HepG2 (cell line): ENCODE measurements at regions not wholly inside any gene's neighbourhood (a gene's known extent, or its start where the extent isn't known, plus 50 kb on each side); places are given as distances from the start of the nearest gene placed in this dataset.

Experiments used
- CBX5 ChIP-seq: sonication (generic); formaldehyde crosslinking; IDR thresholded peaks from 2 replicates; pipeline ENCODE4 v1.4.0; 2020; ENCODE audit warnings: missing genetic modification reagents, borderline replicate concordance
- CREB1 ChIP-seq, 2 experiments: fragments of 450-650 bp in 1 of 2; IDR thresholded peaks; 2 replicates each; pipeline ENCODE4 v1.6.1; 2016 to 2017; ENCODE audit warnings: control low read depth in 1 of 2, mild to moderate bottlenecking in 1 of 2, missing compliant biosample characterization in 1 of 2, missing genetic modification characterization in 1 of 2
- HNRNPK ChIP-seq: fragments of 200-400 bp; formaldehyde crosslinking; IDR thresholded peaks from 2 replicates; pipeline ENCODE4 v1.6.1; 2018; ENCODE audit warnings: low read length, low read depth, moderate library complexity, mild to moderate bottlenecking; ENCODE audit not compliant: poor library complexity, severe bottlenecking
- HOMEZ ChIP-seq: IDR thresholded peaks from 2 replicates; pipeline ENCODE4 v1.6.1; 2016; ENCODE audit warnings: low read depth
- MED8 ChIP-seq: sonication (generic); formaldehyde crosslinking; IDR thresholded peaks from 2 replicates; pipeline ENCODE4 v1.8.1; 2023; ENCODE audit warnings: mild to moderate bottlenecking, missing genetic modification reagents; ENCODE audit not compliant: insufficient replicate concordance
- PREB ChIP-seq: sonication (generic); formaldehyde crosslinking; IDR thresholded peaks from 2 replicates; pipeline ENCODE4 v1.4.0; 2020; ENCODE audit warnings: missing genetic modification reagents
- SIN3A ChIP-seq: IDR thresholded peaks from 2 replicates; pipeline ENCODE4 v1.6.1; 2011; ENCODE audit warnings: low read depth, mild to moderate bottlenecking, control low read depth, low read length, borderline replicate concordance
- SOX6 ChIP-seq, 2 experiments: fragments of 450-650 bp in 1 of 2; sonication (generic) in 1 of 2; formaldehyde crosslinking in 1 of 2; IDR thresholded peaks; 2 replicates each; pipeline versions ENCODE4 v1.4.0 to v1.6.1; 2017 to 2020; ENCODE audit warnings: antibody characterized with exemption in 1 of 2, mild to moderate bottlenecking in 1 of 2, missing genetic modification reagents in 1 of 2
- ZBTB40 ChIP-seq, 2 experiments: fragments of 450-650 bp in 1 of 2; sonication (generic) in 1 of 2; formaldehyde crosslinking in 1 of 2; IDR thresholded peaks; 2 replicates each; pipeline versions ENCODE4 v1.6.1 to v1.8.0; 2016 to 2022; ENCODE audit warnings: antibody characterized with exemption in 1 of 2, mild to moderate bottlenecking in 1 of 2, missing genetic modification reagents in 1 of 2
- ZNF281 ChIP-seq: sonication (generic); formaldehyde crosslinking; IDR thresholded peaks from 2 replicates; pipeline ENCODE4 v1.4.0; 2020; ENCODE audit warnings: missing genetic modification reagents, borderline replicate concordance
- ZNF282 ChIP-seq: fragments of 450-650 bp; IDR thresholded peaks from 2 replicates; pipeline ENCODE4 v1.6.1; 2018; ENCODE audit not compliant: partially characterized antibody
- ZNF775 ChIP-seq: sonication (generic); formaldehyde crosslinking; IDR thresholded peaks from 2 replicates; pipeline ENCODE4 v1.4.0; 2020; ENCODE audit warnings: missing genetic modification reagents, mild to moderate bottlenecking, moderate library complexity, borderline replicate concordance

- TF ChIP-seq ZNF282 (no peak), SIN3A (no peak), CBX5 (CRISPR knock-in tag) (no peak), HNRNPK (no peak), ZNF775 (CRISPR knock-in tag) (no peak), HOMEZ (CRISPR knock-in tag) (no peak), MED8 (CRISPR knock-in tag) (no peak), ZNF281 (CRISPR knock-in tag) (no peak), CREB1 (IDR thresholded peaks at IDR 0.05) (no peak), CREB1 (CRISPR knock-in tag; IDR thresholded peaks at IDR 0.05) (no peak), PREB (CRISPR knock-in tag) (0 out of 2 replicates have a peak, but pooled peaks have one; percentile 42), SOX6 (IDR thresholded peaks at IDR 0.05) (no peak), SOX6 (CRISPR knock-in tag; IDR thresholded peaks at IDR 0.05) (no peak), ZBTB40 (IDR thresholded peaks at IDR 0.05) (no peak), ZBTB40 (CRISPR knock-in tag; IDR thresholded peaks at IDR 0.05) (peak; percentile 27)
Observed at GRCh38 chr20:50436052-50436656, 74.0 kb upstream of the PTPN1 start (continued).
